HG03175 (cell line): ENCODE measurements at regions not wholly inside any gene's neighbourhood (a gene's known extent, or its start where the extent isn't known, plus 50 kb on each side); places are given as distances from the start of the nearest gene placed in this dataset.

Source experiments
- ATAC-seq: cut with Tn5 transposase; IDR thresholded peaks from one replicate; pipeline ENCODE4 v1.9.1; 2021; ENCODE audit warnings: mild to moderate bottlenecking, moderate library complexity; ENCODE audit not compliant: unreplicated experiment

- no peak for ATAC-seq
These were observed 1800.2 kb downstream of the MAT2B start for GRCh38 chr5:165305596-165305995.

DNA sequence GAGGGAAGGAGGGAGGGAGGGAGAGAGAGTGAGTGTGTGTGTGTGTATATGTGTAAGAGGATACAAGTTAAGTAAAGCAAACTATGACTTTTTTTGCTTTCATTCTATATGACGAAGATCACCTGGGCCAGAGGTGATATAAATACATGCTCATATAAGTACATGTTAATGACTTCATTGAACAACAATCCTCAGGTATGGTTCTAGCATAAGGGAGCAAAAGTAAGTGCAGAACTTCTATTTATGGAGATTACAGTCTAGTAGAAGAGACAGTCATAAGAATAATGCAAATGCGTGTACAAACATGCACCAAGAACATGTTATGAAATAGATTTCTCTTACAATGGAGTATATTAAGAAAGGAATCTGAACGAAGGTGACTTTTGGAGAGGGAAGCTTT is 1804.0 kb downstream of the MAT2B start:
- no peak for ATAC-seq

- no peak for ATAC-seq
These were observed 1804.6 kb downstream of the MAT2B start for GRCh38 chr5:165310031-165310430.

GRCh38 chr5:165321912-165322311 is 1816.5 kb downstream of the MAT2B start:
- no peak for ATAC-seq

GRCh38 chr5:165325221-165325620 is 1819.8 kb downstream of the MAT2B start:
- ATAC-seq = no peak

DNA sequence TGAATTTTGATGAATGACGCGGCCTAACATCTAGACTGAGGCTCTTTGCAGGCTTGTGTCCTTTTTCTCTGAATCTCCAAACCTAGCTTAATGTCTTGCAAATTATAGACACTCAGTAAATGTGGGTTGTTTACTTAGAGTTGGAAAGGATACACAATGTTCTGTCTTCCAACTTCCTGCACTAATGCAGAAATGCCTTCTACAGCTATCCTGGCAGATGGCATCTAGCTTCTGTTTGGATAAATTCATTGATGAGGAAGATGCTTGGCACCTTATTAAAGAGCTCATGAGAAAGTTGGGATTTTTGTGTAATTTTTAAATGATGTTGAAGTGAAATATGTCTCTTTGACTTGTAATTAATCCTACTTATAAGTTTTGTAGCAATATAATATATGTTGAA is 1822.2 kb downstream of the MAT2B start:
- no peak for ATAC-seq

DNA sequence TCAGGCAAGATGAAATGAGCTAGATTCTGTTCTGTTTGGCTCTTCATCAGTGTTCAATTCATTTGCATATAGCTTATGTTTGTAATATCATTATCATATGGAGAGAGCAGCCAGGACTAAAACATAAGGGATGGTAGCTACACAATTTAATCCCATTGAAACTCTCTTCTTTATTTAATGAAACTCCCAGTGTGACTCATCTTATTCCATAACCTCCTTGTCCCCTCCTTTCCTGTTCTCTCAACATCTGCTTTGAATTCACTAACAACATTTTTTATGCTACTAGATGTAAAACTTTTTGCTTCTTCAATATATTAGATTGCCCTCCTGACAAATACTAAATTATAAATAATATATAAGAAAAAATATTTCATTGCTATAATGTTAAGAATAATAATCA is 1823.4 kb downstream of the MAT2B start:
- ATAC-seq = no peak

- no peak for ATAC-seq
These were observed 1828.2 kb downstream of the MAT2B start for GRCh38 chr5:165333623-165334022.

- no peak for ATAC-seq
These were observed 1828.8 kb downstream of the MAT2B start for GRCh38 chr5:165334201-165334600.

GRCh38 chr5:165349735-165350134 is 1844.3 kb downstream of the MAT2B start:
- no peak for ATAC-seq

- ATAC-seq = no peak
These were observed 1845.9 kb downstream of the MAT2B start for GRCh38 chr5:165351342-165351741.

GRCh38 chr5:165360366-165360765 is 1854.9 kb downstream of the MAT2B start:
- ATAC-seq = no peak

- ATAC-seq = no peak
These were observed 1855.5 kb downstream of the MAT2B start for GRCh38 chr5:165360784-165361542.

- no peak for ATAC-seq
These were observed 1864.8 kb downstream of the MAT2B start for GRCh38 chr5:165370233-165370632.

- no peak for ATAC-seq
These were observed 1865.4 kb downstream of the MAT2B start for GRCh38 chr5:165370794-165371193.

DNA sequence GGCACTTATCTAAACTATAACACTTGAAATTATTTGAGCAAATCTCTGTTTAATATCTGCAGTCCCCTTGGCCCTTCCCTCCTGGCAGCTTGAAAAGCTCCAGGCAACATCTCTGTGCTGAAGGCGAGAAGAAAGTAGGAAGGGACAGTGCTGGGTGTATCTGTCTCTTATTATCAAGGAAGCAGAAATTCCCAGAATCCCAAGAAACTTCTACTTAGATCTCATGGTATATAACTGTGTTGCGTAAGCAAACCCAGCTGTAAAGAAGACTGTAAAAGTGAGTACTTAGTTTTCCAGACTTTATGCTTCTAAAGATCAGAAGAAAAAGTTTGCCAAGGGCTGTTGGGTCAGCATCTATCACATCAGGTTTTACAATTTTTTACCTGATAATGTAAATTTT is 1869.8 kb downstream of the MAT2B start:
- no peak for ATAC-seq

GRCh38 chr5:165393839-165394238 is 1888.4 kb downstream of the MAT2B start:
- ATAC-seq = no peak

- ATAC-seq = no peak
These were observed 1892.1 kb downstream of the MAT2B start for GRCh38 chr5:165397516-165397915.

DNA sequence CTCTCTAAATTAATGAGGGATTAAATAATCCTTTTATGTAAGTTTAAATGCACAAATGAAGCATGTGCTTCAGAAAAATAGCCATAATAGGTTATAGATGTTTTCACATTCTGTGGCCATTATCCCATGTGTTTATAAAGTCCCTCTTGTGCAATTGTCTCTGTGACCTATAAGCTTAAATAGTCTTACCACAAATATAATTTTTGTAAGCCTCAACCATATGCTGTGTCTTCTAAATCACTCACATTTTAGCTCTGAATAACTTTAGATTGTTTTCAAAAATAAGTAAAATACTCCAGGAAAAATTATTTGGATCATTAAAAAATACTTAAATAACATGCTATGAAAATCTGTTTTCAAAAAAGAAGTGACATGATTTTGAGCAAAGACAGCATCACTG is 1894.7 kb downstream of the MAT2B start:
- no peak for ATAC-seq

GRCh38 chr5:165404917-165405316 is 1899.5 kb downstream of the MAT2B start:
- ATAC-seq = no peak

- ATAC-seq = no peak
These were observed 1899.9 kb downstream of the MAT2B start for GRCh38 chr5:165405340-165405739.

DNA sequence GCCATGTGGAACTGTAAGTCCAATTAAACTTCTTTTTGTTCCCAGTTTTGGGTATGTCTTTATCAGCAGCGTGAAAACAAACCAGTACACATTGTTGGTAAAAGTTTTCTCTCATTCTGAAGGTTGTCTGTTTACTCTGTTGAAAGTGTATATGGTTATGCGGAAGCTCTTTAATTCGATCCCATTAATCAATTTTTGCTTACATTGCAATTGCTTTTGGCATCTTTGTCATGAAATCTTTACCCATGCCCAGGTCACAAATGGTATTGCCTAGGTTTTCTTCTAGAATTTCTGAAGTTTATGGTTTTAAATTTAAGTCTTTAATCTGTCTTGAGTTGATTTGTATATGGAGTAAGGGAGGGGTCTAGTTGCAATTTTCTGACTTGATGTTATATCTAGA is 1901.9 kb downstream of the MAT2B start:
- no peak for ATAC-seq

- ATAC-seq = no peak
These were observed 1905.1 kb downstream of the MAT2B start for GRCh38 chr5:165410476-165410875.
